ENCODE measurements at regions not wholly inside any gene's neighbourhood (a gene's known extent, or its start where the extent isn't known, plus 50 kb on each side); places are given as distances from the start of the nearest gene placed in this dataset.

DNA sequence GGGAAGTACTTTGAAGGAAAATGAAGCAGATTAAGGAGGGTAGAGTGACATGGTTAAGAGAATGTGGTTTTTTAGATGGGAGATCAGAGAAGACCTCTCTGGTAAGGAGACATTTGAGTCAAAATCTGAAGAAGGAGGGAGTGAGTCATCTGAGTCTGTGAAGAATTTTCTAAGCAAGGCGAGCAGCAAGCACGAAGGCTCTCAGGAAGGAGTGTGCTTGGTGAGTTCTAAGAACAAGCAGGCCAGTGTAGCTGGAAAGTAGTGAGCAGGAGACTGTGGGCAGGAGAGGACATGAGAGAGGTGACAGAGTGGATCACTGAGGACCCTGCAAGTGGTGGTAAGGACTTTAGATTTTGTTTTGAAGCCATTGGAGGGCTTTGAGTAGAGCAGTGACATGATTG is 76.3 kb upstream of the FUT8 start:
- DNase-seq (ENCODE audit: low read depth): peak; percentile 75
- TF ChIP-seq, protein P1, sequence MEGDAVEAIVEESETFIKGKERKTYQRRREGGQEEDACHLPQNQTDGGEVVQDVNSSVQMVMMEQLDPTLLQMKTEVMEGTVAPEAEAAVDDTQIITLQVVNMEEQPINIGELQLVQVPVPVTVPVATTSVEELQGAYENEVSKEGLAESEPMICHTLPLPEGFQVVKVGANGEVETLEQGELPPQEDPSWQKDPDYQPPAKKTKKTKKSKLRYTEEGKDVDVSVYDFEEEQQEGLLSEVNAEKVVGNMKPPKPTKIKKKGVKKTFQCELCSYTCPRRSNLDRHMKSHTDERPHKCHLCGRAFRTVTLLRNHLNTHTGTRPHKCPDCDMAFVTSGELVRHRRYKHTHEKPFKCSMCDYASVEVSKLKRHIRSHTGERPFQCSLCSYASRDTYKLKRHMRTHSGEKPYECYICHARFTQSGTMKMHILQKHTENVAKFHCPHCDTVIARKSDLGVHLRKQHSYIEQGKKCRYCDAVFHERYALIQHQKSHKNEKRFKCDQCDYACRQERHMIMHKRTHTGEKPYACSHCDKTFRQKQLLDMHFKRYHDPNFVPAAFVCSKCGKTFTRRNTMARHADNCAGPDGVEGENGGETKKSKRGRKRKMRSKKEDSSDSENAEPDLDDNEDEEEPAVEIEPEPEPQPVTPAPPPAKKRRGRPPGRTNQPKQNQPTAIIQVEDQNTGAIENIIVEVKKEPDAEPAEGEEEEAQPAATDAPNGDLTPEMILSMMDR (IDR thresholded peaks at IDR 0.05; ENCODE audit: insufficient read depth, low read depth, low read length, missing control alignments): no peak
- no peak overlapping the region for H3K4me3 ChIP-seq (ENCODE audit: low read depth, low read length)

GRCh38 chr14:65339866-65340265 is 72.7 kb upstream of the FUT8 start:
- TF ChIP-seq, protein P1 (IDR thresholded peaks at IDR 0.05; ENCODE audit: insufficient read depth, low read depth, low read length, missing control alignments): no peak
- no peak for DNase-seq (ENCODE audit: low read depth)
- no peak overlapping the region for H3K4me3 ChIP-seq (ENCODE audit: low read depth, low read length)

- DNase-seq (ENCODE audit: low read depth): no peak
- no peak overlapping the region for H3K4me3 ChIP-seq (ENCODE audit: low read depth, low read length)
- TF ChIP-seq, protein P1 (IDR thresholded peaks at IDR 0.05; ENCODE audit: insufficient read depth, low read depth, low read length, missing control alignments): no peak
Measured at GRCh38 chr14:65344011-65344410, 68.5 kb upstream of the FUT8 start.

- no peak for DNase-seq (ENCODE audit: low read depth)
- H3K4me3 ChIP-seq (ENCODE audit: low read depth, low read length): no peak overlapping the region
- TF ChIP-seq, protein P1 (IDR thresholded peaks at IDR 0.05; ENCODE audit: insufficient read depth, low read depth, low read length, missing control alignments): no peak
Measured at GRCh38 chr14:65345266-65345665, 67.3 kb upstream of the FUT8 start.

- H3K4me3 ChIP-seq (ENCODE audit: low read depth, low read length): no peak overlapping the region
- TF ChIP-seq, protein P1 (IDR thresholded peaks at IDR 0.05; ENCODE audit: insufficient read depth, low read depth, low read length, missing control alignments): no peak
Measured at GRCh38 chr14:65346474-65346873, 66.1 kb upstream of the FUT8 start.

DNA sequence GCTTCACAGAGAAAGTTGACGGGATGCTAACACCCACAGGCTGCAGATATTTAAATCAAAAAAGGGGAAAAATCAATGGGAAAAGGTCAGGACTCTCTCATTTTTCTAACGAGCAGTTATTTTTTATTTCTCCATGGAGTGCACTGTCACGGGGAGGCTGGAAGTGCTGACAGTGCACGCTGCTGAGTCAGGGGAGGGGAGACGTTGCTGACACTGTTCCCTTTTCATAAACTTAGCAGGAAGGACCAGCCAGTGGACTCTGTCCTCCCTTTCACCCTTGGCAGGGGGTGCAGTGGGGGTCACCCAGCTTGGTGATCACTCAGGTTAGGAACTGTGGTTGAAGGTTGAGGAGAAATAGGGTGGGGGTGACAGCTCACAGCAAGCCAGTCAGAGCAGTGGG is 65.6 kb upstream of the FUT8 start:
- no peak overlapping the region for H3K4me3 ChIP-seq (ENCODE audit: low read depth, low read length)
- TF ChIP-seq, protein P1 (IDR thresholded peaks at IDR 0.05; ENCODE audit: insufficient read depth, low read depth, low read length, missing control alignments): no peak
- DNase-seq (ENCODE audit: low read depth): no peak

More at GRCh38 chr14:65346474-65346873, 66.1 kb upstream of the FUT8 start:
- DNase-seq (ENCODE audit: low read depth): no peak

DNA sequence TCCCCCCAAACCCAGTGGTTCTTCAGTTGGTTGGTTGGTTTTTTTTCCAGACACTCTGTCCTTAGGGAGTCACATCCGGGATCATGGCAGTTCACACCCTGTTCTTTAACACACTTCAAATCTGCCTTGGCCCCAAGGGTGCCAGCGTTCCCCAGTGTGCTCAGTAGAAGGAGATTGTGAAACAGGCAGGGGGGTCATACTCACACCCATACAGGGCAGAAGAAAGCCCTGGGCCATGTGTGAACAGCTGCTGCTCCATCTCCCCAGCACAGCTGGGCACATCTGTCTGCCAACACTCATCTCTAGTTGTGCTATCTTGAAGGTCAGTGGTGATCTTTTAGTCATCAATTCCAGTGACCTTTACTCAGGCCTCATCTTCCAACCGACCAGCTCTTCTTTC is 64.4 kb upstream of the FUT8 start:
- DNase-seq (ENCODE audit: low read depth): peak; percentile 40
- TF ChIP-seq, protein P1 (IDR thresholded peaks at IDR 0.05; ENCODE audit: insufficient read depth, low read depth, low read length, missing control alignments): no peak
- no peak overlapping the region for H3K4me3 ChIP-seq (ENCODE audit: low read depth, low read length)
